ENCODE measurements at regions not wholly inside any gene's neighbourhood (a gene's known extent, or its start where the extent isn't known, plus 50 kb on each side); places are given as distances from the start of the nearest gene placed in this dataset.
"Not testable (repeated sequence)": the region's sequence is repeated elsewhere in the genome, so short reads cannot be mapped to it uniquely, and the experiment has no call there.

- WGBS, 3 donors: 70 to 78% (median 75%) methylated on average over 2 of the region's 2 CpGs
- H3K27ac ChIP-seq (ENCODE audit: low read depth in 1 of 3, low read length in 2 of 3): no peak overlapping the region
- no peak for DNase-seq
- H3K4me3 ChIP-seq (ENCODE audit: low read depth in 1 of 3, low read length in 3 of 3): no peak overlapping the region
- H3K9me3 ChIP-seq (ENCODE audit: control insufficient read depth in 2 of 2, insufficient read depth in 1 of 2, low read depth in 1 of 2, low read length in 1 of 2): peaks cover 0 to 2% of the 10 kb centered on the region in 2 donors
- H3K36me3 ChIP-seq (ENCODE audit: control insufficient read depth in 3 of 3, insufficient read depth in 2 of 3, low read depth in 1 of 3, low read length in 3 of 3): no peaks in the 10 kb centered on the region
- no peaks in the 10 kb centered on the region for H3K27me3 ChIP-seq (ENCODE audit: control insufficient read depth in 3 of 3, insufficient read depth in 3 of 3, low read length in 3 of 3)
- FAIRE-seq: no peak
- H3K4me1 ChIP-seq (ENCODE audit: control insufficient read depth in 3 of 3, insufficient read depth in 2 of 3, low read depth in 1 of 3, low read length in 2 of 3): no peaks in the 10 kb centered on the region
Measured at GRCh38 chr11:97683733-97684132, 1293.9 kb downstream of the JRKL start.

- Histone ChIP-seq H3K27ac (ENCODE audit: low read depth in 1 of 3, low read length in 2 of 3) (no peak overlapping the region), H3K36me3 (ENCODE audit: control insufficient read depth in 3 of 3, insufficient read depth in 2 of 3, low read depth in 1 of 3, low read length in 3 of 3) (no peaks in the 10 kb centered on the region), H3K27me3 (ENCODE audit: control insufficient read depth in 3 of 3, insufficient read depth in 3 of 3, low read length in 3 of 3) (no peaks in the 10 kb centered on the region), H3K4me1 (ENCODE audit: control insufficient read depth in 3 of 3, insufficient read depth in 2 of 3, low read depth in 1 of 3, low read length in 2 of 3) (no peaks in the 10 kb centered on the region), H3K9me3 (ENCODE audit: control insufficient read depth in 2 of 2, insufficient read depth in 1 of 2, low read depth in 1 of 2, low read length in 1 of 2) (peaks cover 0 to 2% of the 10 kb centered on the region in 2 donors), H3K4me3 (ENCODE audit: low read depth in 1 of 3, low read length in 3 of 3) (no peak overlapping the region)
- DNase-seq (no peak), FAIRE-seq (no peak)
- 60 to 73% (median 62%) methylated on average over 5 of the region's 5 CpGs for WGBS, 3 donors
Measured at GRCh38 chr11:97684486-97685439, 1295.0 kb downstream of the JRKL start.

GRCh38 chr11:97685695-97686094 lies 1295.9 kb downstream of the JRKL start:
- FAIRE-seq: no peak

GRCh38 chr11:97687111-97687510 lies 1297.3 kb downstream of the JRKL start:
- Histone ChIP-seq H3K4me3 (ENCODE audit: low read depth in 1 of 3, low read length in 3 of 3) (no peak overlapping the region), H3K36me3 (ENCODE audit: control insufficient read depth in 3 of 3, insufficient read depth in 2 of 3, low read depth in 1 of 3, low read length in 3 of 3) (no peaks in the 10 kb centered on the region), H3K27ac (ENCODE audit: low read depth in 1 of 3, low read length in 2 of 3) (no peak overlapping the region), H3K4me1 (ENCODE audit: control insufficient read depth in 3 of 3, insufficient read depth in 2 of 3, low read depth in 1 of 3, low read length in 2 of 3) (no peaks in the 10 kb centered on the region), H3K9me3 (ENCODE audit: control insufficient read depth in 2 of 2, insufficient read depth in 1 of 2, low read depth in 1 of 2, low read length in 1 of 2) (peaks cover 0 to 2% of the 10 kb centered on the region in 2 donors), H3K27me3 (ENCODE audit: control insufficient read depth in 3 of 3, insufficient read depth in 3 of 3, low read length in 3 of 3) (no peaks in the 10 kb centered on the region)
- FAIRE-seq (no peak), DNase-seq (no peak)
- 81 to 95% (median 92%) methylated on average over 4 of the region's 4 CpGs for WGBS, 3 donors

More at GRCh38 chr11:97685695-97686094, 1295.9 kb downstream of the JRKL start:
- H3K27me3 ChIP-seq (ENCODE audit: control insufficient read depth in 3 of 3, insufficient read depth in 3 of 3, low read length in 3 of 3): no peaks in the 10 kb centered on the region
- DNase-seq: no peak
- peaks cover 0 to 2% of the 10 kb centered on the region in 2 donors for H3K9me3 ChIP-seq (ENCODE audit: control insufficient read depth in 2 of 2, insufficient read depth in 1 of 2, low read depth in 1 of 2, low read length in 1 of 2)
- no peak overlapping the region for H3K4me3 ChIP-seq (ENCODE audit: low read depth in 1 of 3, low read length in 3 of 3)
- no peaks in the 10 kb centered on the region for H3K36me3 ChIP-seq (ENCODE audit: control insufficient read depth in 3 of 3, insufficient read depth in 2 of 3, low read depth in 1 of 3, low read length in 3 of 3)
- no peak overlapping the region for H3K27ac ChIP-seq (ENCODE audit: low read depth in 1 of 3, low read length in 2 of 3)
- WGBS, 3 donors: 44 to 71% (median 67%) methylated on average over 2 of the region's 2 CpGs
- no peaks in the 10 kb centered on the region for H3K4me1 ChIP-seq (ENCODE audit: control insufficient read depth in 3 of 3, insufficient read depth in 2 of 3, low read depth in 1 of 3, low read length in 2 of 3)

- Histone ChIP-seq H3K27me3 (ENCODE audit: control insufficient read depth in 3 of 3, insufficient read depth in 3 of 3, low read length in 3 of 3) (no peaks in the 10 kb centered on the region), H3K27ac (ENCODE audit: low read depth in 1 of 3, low read length in 2 of 3) (no peak overlapping the region), H3K4me1 (ENCODE audit: control insufficient read depth in 3 of 3, insufficient read depth in 2 of 3, low read depth in 1 of 3, low read length in 2 of 3) (no peaks in the 10 kb centered on the region), H3K9me3 (ENCODE audit: control insufficient read depth in 2 of 2, insufficient read depth in 1 of 2, low read depth in 1 of 2, low read length in 1 of 2) (peaks cover 2 to 4% of the 10 kb centered on the region in 2 donors), H3K36me3 (ENCODE audit: control insufficient read depth in 3 of 3, insufficient read depth in 2 of 3, low read depth in 1 of 3, low read length in 3 of 3) (no peaks in the 10 kb centered on the region), H3K4me3 (ENCODE audit: low read depth in 1 of 3, low read length in 3 of 3) (no peak overlapping the region)
- no peak for DNase-seq
- 82 to 91% (median 83%) methylated on average over 1 of the region's 1 CpG for WGBS, 3 donors
- FAIRE-seq: no peak
Measured at GRCh38 chr11:97691061-97691460, 1301.2 kb downstream of the JRKL start.

GRCh38 chr11:97702951-97703350 lies 1313.1 kb downstream of the JRKL start:
- no peak overlapping the region for H3K27ac ChIP-seq (ENCODE audit: low read depth in 1 of 3, low read length in 2 of 3)
- H3K4me3 ChIP-seq (ENCODE audit: low read depth in 1 of 3, low read length in 3 of 3): no peak overlapping the region
- H3K4me1 ChIP-seq (ENCODE audit: control insufficient read depth in 3 of 3, insufficient read depth in 2 of 3, low read depth in 1 of 3, low read length in 2 of 3): no peaks in the 10 kb centered on the region
- WGBS, 3 donors: 12 to 21% (median 19%) methylated on average over 1 of the region's 1 CpG
- FAIRE-seq: no peak
- no peaks in the 10 kb centered on the region for H3K27me3 ChIP-seq (ENCODE audit: control insufficient read depth in 3 of 3, insufficient read depth in 3 of 3, low read length in 3 of 3)
- no peaks in the 10 kb centered on the region for H3K9me3 ChIP-seq (ENCODE audit: control insufficient read depth in 2 of 2, insufficient read depth in 1 of 2, low read depth in 1 of 2, low read length in 1 of 2)
- DNase-seq: no peak
- no peaks in the 10 kb centered on the region for H3K36me3 ChIP-seq (ENCODE audit: control insufficient read depth in 3 of 3, insufficient read depth in 2 of 3, low read depth in 1 of 3, low read length in 3 of 3)

- Histone ChIP-seq H3K27me3 (ENCODE audit: control insufficient read depth in 3 of 3, insufficient read depth in 3 of 3, low read length in 3 of 3) (no peaks in the 10 kb centered on the region), H3K4me1 (ENCODE audit: control insufficient read depth in 3 of 3, insufficient read depth in 2 of 3, low read depth in 1 of 3, low read length in 2 of 3) (no peaks in the 10 kb centered on the region), H3K27ac (ENCODE audit: low read depth in 1 of 3, low read length in 2 of 3) (no peak overlapping the region), H3K9me3 (ENCODE audit: control insufficient read depth in 2 of 2, insufficient read depth in 1 of 2, low read depth in 1 of 2, low read length in 1 of 2) (no peaks in the 10 kb centered on the region), H3K36me3 (ENCODE audit: control insufficient read depth in 3 of 3, insufficient read depth in 2 of 3, low read depth in 1 of 3, low read length in 3 of 3) (no peaks in the 10 kb centered on the region), H3K4me3 (ENCODE audit: low read depth in 1 of 3, low read length in 3 of 3) (no peak overlapping the region)
- 75 to 86% (median 80%) methylated on average over 3 of the region's 3 CpGs for WGBS, 3 donors
- DNase-seq: no peak
- FAIRE-seq: no peak
Measured at GRCh38 chr11:97703851-97704250, 1314.0 kb downstream of the JRKL start.

GRCh38 chr11:97705441-97705840 lies 1315.3 kb upstream of the CNTN5 start:
- not testable (repeated sequence) for H3K4me1 ChIP-seq (ENCODE audit: control insufficient read depth in 3 of 3, insufficient read depth in 2 of 3, low read depth in 1 of 3, low read length in 2 of 3); H3K4me3 ChIP-seq (ENCODE audit: low read depth in 1 of 3, low read length in 3 of 3); H3K27ac ChIP-seq (ENCODE audit: low read depth in 1 of 3, low read length in 2 of 3); FAIRE-seq; H3K9me3 ChIP-seq (ENCODE audit: control insufficient read depth in 2 of 2, insufficient read depth in 1 of 2, low read depth in 1 of 2, low read length in 1 of 2); H3K27me3 ChIP-seq (ENCODE audit: control insufficient read depth in 3 of 3, insufficient read depth in 3 of 3, low read length in 3 of 3); H3K36me3 ChIP-seq (ENCODE audit: control insufficient read depth in 3 of 3, insufficient read depth in 2 of 3, low read depth in 1 of 3, low read length in 3 of 3)
- DNase-seq: peak in 1 of 2 donors; percentile 22
- WGBS, 3 donors: 83 to 96% (median 95%) methylated on average over 1 of the region's 1 CpG
